Thyroid gland (tissue), 4 donors: ENCODE measurements at regions not wholly inside any gene's neighbourhood (a gene's known extent, or its start where the extent isn't known, plus 50 kb on each side); places are given as distances from the start of the nearest gene placed in this dataset.

Experiments
- DNase-seq, 2 donors: peaks; one replicate each; pipeline ENCODE4 v3.0.0-alpha.2; 2019
- H3K27ac ChIP-seq, 3 donors: fragments of 200-600 bp; sonication (generic); 1 replicate in 2 of 3; 2 replicates in 1 of 3; pipeline ENCODE4 v1.5.1; 2016 to 2019; ENCODE audit warnings: mild to moderate bottlenecking in 1 of 3, moderate library complexity in 1 of 3
- H3K27me3 ChIP-seq: fragments of 200-600 bp; sonication (generic); one replicate; pipeline ENCODE4 v1.5.1; 2019
- H3K36me3 ChIP-seq, 2 donors: fragments of 200-600 bp; sonication (generic); one replicate each; pipeline ENCODE4 v1.5.1; 2016 to 2019
- H3K4me1 ChIP-seq, 2 donors: fragments of 200-600 bp; sonication (generic); one replicate each; pipeline ENCODE4 v1.5.1; 2017 to 2019
- H3K4me3 ChIP-seq, 3 donors: fragments of 200-600 bp; sonication (generic); replicated peaks in 1 of 3; 1 replicate in 2 of 3; 2 replicates in 1 of 3; pipeline ENCODE4 v1.5.1; 2016; ENCODE audit warnings: mild to moderate bottlenecking in 1 of 3
- H3K9me3 ChIP-seq: fragments of 200-600 bp; sonication (generic); one replicate; pipeline ENCODE4 v1.5.1; 2017
- CTCF ChIP-seq, 6 experiments: fragments of 200-600 bp in 3 of 6; fragments of 450-650 bp in 3 of 6; sonication (generic) in 3 of 6; IDR thresholded peaks; one replicate each; pipeline ENCODE4 v1.5.1; 2016 to 2019; ENCODE audit warnings: antibody characterized with exemption in 6 of 6, mild to moderate bottlenecking in 2 of 6, inconsistent platforms in 1 of 6, moderate library complexity in 1 of 6
- POLR2A ChIP-seq, 2 donors: fragments of 450-650 bp; IDR thresholded peaks; one replicate each; pipeline ENCODE4 v1.6.1; 2017; ENCODE audit warnings: antibody characterized with exemption in 2 of 2, mild to moderate bottlenecking in 2 of 2, moderate library complexity in 1 of 2
- WGBS, 2 donors: methylation state at CpG; one replicate each; pipeline ENCODE4 v1.1.5; 2017; 5-methylcytosine and 5-hydroxymethylcytosine counted together
- intact Hi-C: fragments of 100-400 bp; cut with DNase I; formaldehyde crosslinking; loops from one replicate; pipeline ENCODE4 v1.15.1; 2023

GRCh38 chr4:4755306-4755705, 104.2 kb upstream of the MSX1 start:
- no peak for TF ChIP-seq POLR2A (IDR thresholded peaks at IDR 0.05)
- no peak for TF ChIP-seq CTCF (IDR thresholded peaks at IDR 0.05)
- no peaks in the 10 kb centered on the region for H3K27me3 ChIP-seq
- DNase-seq, result no peak
- no peaks in the 10 kb centered on the region for H3K36me3 ChIP-seq
- no peaks in the 10 kb centered on the region for H3K9me3 ChIP-seq
- H3K4me3 ChIP-seq, result no peak overlapping the region
- H3K4me1 ChIP-seq, result no peaks in the 10 kb centered on the region
- WGBS, 2 donors, result 81 to 85% methylated on average over 3 of the region's 3 CpGs
- intact Hi-C loops, result no loop called here
- H3K27ac ChIP-seq, result no peak overlapping the region

- intact Hi-C loops, result no loop called here
- no peak overlapping the region for H3K4me3 ChIP-seq
- H3K27ac ChIP-seq, result no peak overlapping the region
- H3K27me3 ChIP-seq, result no peaks in the 10 kb centered on the region
- 44 to 59% methylated on average over 8 to 9 of the region's 9 CpGs for WGBS, 2 donors
- no peaks in the 10 kb centered on the region for H3K36me3 ChIP-seq
- no peak for TF ChIP-seq POLR2A (IDR thresholded peaks at IDR 0.05)
- no peak for TF ChIP-seq CTCF (IDR thresholded peaks at IDR 0.05)
- H3K9me3 ChIP-seq, result no peaks in the 10 kb centered on the region
- H3K4me1 ChIP-seq, result no peaks in the 10 kb centered on the region
- no peak for DNase-seq
Observed at GRCh38 chr4:4754641-4755040, 104.8 kb upstream of the MSX1 start.

GRCh38 chr4:4753643-4754042, 105.8 kb upstream of the MSX1 start:
- Histone ChIP-seq H3K27ac (no peak overlapping the region), H3K4me1 (no peaks in the 10 kb centered on the region), H3K36me3 (no peaks in the 10 kb centered on the region), H3K9me3 (no peaks in the 10 kb centered on the region), H3K27me3 (no peaks in the 10 kb centered on the region), H3K4me3 (no peak overlapping the region)
- WGBS, 2 donors, result 81 to 85% methylated on average over 7 of the region's 7 CpGs
- intact Hi-C loops, result no loop called here
- TF ChIP-seq CTCF (IDR thresholded peaks at IDR 0.05) (no peak), POLR2A (IDR thresholded peaks at IDR 0.05) (no peak)
- no peak for DNase-seq

GRCh38 chr4:4752576-4753401, 106.7 kb upstream of the MSX1 start:
- Histone ChIP-seq H3K27me3 (no peaks in the 10 kb centered on the region), H3K27ac (no peak overlapping the region), H3K4me3 (no peak overlapping the region), H3K9me3 (no peaks in the 10 kb centered on the region), H3K4me1 (no peaks in the 10 kb centered on the region), H3K36me3 (no peaks in the 10 kb centered on the region)
- TF ChIP-seq POLR2A (IDR thresholded peaks at IDR 0.05) (no peak), CTCF (IDR thresholded peaks at IDR 0.05) (no peak)
- DNase-seq, result no peak
- 51 to 57% methylated on average over 10 to 15 of the region's 15 CpGs for WGBS, 2 donors
- intact Hi-C loops, result no loop called here

DNA sequence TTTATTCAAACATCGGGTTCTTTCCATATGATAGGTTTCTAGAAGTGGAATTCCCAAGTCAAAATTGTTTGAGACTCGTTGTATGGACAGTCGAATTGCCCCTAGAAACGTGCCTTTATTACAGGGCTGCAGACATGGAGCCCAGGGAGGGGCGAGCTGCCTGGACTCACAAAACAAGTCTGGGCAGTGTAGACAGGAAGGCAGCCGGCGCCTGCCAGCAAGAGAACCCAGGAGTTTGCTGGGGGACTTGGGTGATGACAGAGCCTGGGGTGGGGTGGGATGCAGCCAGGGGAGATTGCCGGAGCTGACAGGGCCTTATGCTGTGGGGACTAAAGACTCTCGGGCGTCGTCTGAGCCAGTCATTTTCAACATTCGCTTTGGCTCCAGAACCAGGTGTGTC, 107.4 kb upstream of the MSX1 start:
- no peaks in the 10 kb centered on the region for H3K36me3 ChIP-seq
- TF ChIP-seq CTCF (IDR thresholded peaks at IDR 0.05) (no peak), POLR2A (IDR thresholded peaks at IDR 0.05) (no peak)
- H3K4me3 ChIP-seq, result no peak overlapping the region
- intact Hi-C loops, result no loop called here
- H3K27ac ChIP-seq, result no peak overlapping the region
- no peaks in the 10 kb centered on the region for H3K4me1 ChIP-seq
- H3K9me3 ChIP-seq, result no peaks in the 10 kb centered on the region
- DNase-seq, result no peak
- 69 to 70% methylated on average over 12 of the region's 12 CpGs for WGBS, 2 donors
- no peaks in the 10 kb centered on the region for H3K27me3 ChIP-seq
